ENCODE measurements at regions not wholly inside any gene's neighbourhood (a gene's known extent, or its start where the extent isn't known, plus 50 kb on each side); places are given as distances from the start of the nearest gene placed in this dataset.

DNA sequence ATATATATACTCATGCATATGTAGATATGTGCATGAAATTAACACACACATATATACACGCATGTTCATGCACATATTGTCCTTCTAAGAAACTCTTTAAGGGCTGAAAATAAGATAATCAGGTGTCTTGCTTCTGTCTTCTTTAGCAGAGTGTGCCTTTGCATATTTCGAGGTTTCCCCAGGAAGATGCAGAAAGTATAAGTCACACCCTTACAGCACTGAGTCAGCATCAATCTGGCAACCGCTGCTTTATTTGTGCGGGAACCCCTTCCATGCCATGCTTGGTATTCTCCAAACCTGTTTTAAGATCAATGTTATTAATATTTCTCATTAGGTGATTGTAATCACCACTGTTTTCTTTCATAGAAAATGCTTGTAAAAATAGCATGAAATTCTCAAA is 557.9 kb downstream of the CAAP1 start:
- TF ChIP-seq, protein P1, sequence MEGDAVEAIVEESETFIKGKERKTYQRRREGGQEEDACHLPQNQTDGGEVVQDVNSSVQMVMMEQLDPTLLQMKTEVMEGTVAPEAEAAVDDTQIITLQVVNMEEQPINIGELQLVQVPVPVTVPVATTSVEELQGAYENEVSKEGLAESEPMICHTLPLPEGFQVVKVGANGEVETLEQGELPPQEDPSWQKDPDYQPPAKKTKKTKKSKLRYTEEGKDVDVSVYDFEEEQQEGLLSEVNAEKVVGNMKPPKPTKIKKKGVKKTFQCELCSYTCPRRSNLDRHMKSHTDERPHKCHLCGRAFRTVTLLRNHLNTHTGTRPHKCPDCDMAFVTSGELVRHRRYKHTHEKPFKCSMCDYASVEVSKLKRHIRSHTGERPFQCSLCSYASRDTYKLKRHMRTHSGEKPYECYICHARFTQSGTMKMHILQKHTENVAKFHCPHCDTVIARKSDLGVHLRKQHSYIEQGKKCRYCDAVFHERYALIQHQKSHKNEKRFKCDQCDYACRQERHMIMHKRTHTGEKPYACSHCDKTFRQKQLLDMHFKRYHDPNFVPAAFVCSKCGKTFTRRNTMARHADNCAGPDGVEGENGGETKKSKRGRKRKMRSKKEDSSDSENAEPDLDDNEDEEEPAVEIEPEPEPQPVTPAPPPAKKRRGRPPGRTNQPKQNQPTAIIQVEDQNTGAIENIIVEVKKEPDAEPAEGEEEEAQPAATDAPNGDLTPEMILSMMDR (IDR thresholded peaks at IDR 0.05; ENCODE audit: low read depth, low read length, poor library complexity, severe bottlenecking) = no peak
- TF ChIP-seq EZH2phosphoT487 (IDR thresholded peaks at IDR 0.05; ENCODE audit: borderline replicate concordance, low read length) = no peak
